OCI-LY3 (cell line): ENCODE measurements at regions not wholly inside any gene's neighbourhood (a gene's known extent, or its start where the extent isn't known, plus 50 kb on each side); places are given as distances from the start of the nearest gene placed in this dataset.

Source experiments
- EZH2phosphoT487 ChIP-seq: fragments of 200-600 bp; shearing (Covaris generic); IDR thresholded peaks from 2 replicates; pipeline ENCODE4 v1.6.1; 2018; ENCODE audit warnings: antibody characterized with exemption, mixed run types, low read depth
- TF ChIP-seq, protein P1 (sequence below): fragments of 200-600, 300-600 bp; sonication (generic); IDR thresholded peaks from 2 replicates; pipeline ENCODE4 v1.5.1; 2014; ENCODE audit warnings: antibody characterized with exemption, low read length, low read depth

DNA sequence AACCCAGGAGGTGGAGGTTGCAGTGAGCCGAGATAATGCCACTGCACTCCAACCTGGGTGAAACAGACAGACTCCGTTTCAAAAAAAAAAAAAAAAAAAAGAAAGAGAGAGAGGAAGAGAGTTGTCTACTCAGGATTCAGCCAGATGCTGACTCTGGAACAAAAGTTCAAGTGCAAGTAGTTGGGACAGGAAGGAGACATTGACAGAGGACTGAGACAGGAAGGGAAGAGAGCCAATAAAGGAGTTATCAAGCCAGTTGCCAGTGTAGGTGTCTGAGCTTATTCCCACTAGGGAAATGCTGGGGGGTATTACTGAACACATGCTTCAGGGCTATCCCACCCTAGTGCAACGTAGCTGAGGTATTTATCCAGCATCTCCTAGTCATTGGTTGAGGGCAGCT lies 147.7 kb upstream of the SLC1A3 start:
- TF ChIP-seq, protein P1, sequence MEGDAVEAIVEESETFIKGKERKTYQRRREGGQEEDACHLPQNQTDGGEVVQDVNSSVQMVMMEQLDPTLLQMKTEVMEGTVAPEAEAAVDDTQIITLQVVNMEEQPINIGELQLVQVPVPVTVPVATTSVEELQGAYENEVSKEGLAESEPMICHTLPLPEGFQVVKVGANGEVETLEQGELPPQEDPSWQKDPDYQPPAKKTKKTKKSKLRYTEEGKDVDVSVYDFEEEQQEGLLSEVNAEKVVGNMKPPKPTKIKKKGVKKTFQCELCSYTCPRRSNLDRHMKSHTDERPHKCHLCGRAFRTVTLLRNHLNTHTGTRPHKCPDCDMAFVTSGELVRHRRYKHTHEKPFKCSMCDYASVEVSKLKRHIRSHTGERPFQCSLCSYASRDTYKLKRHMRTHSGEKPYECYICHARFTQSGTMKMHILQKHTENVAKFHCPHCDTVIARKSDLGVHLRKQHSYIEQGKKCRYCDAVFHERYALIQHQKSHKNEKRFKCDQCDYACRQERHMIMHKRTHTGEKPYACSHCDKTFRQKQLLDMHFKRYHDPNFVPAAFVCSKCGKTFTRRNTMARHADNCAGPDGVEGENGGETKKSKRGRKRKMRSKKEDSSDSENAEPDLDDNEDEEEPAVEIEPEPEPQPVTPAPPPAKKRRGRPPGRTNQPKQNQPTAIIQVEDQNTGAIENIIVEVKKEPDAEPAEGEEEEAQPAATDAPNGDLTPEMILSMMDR = no peak
- no peak for TF ChIP-seq EZH2phosphoT487
